ENCODE measurements at regions not wholly inside any gene's neighbourhood (a gene's known extent, or its start where the extent isn't known, plus 50 kb on each side); places are given as distances from the start of the nearest gene placed in this dataset.

DNA sequence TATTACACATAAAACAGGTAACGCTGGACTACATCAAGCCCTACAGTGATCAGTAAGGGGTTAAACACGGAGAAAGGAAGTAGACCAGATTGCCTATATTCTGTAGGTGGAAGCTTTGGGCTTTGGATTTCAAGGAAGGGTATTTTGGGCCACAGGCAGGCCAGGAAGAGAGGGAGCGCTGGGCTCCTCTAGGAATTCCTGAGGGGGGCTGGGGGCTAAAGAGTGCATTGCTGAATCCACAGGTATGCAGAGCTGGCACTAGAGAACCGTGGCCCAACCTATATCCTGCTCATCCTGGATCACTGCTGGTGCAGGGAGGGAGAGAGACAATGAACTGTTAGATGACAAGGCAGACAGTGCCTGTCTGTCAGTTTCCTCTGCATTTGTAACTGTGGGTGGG is 367.1 kb downstream of the CSNK1G3 start:
- TF ChIP-seq, protein P1, sequence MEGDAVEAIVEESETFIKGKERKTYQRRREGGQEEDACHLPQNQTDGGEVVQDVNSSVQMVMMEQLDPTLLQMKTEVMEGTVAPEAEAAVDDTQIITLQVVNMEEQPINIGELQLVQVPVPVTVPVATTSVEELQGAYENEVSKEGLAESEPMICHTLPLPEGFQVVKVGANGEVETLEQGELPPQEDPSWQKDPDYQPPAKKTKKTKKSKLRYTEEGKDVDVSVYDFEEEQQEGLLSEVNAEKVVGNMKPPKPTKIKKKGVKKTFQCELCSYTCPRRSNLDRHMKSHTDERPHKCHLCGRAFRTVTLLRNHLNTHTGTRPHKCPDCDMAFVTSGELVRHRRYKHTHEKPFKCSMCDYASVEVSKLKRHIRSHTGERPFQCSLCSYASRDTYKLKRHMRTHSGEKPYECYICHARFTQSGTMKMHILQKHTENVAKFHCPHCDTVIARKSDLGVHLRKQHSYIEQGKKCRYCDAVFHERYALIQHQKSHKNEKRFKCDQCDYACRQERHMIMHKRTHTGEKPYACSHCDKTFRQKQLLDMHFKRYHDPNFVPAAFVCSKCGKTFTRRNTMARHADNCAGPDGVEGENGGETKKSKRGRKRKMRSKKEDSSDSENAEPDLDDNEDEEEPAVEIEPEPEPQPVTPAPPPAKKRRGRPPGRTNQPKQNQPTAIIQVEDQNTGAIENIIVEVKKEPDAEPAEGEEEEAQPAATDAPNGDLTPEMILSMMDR (IDR thresholded peaks at IDR 0.05 in 4 of 5, conservative IDR thresholded peaks at IDR 0.05 in 1 of 5), result no peak
- no peak for TF ChIP-seq POLR2A (IDR thresholded peaks at IDR 0.05)

All from gastrocnemius medialis (tissue), 4 donors.